ENCODE measurements at regions not wholly inside any gene's neighbourhood (a gene's known extent, or its start where the extent isn't known, plus 50 kb on each side); places are given as distances from the start of the nearest gene placed in this dataset.

DNA sequence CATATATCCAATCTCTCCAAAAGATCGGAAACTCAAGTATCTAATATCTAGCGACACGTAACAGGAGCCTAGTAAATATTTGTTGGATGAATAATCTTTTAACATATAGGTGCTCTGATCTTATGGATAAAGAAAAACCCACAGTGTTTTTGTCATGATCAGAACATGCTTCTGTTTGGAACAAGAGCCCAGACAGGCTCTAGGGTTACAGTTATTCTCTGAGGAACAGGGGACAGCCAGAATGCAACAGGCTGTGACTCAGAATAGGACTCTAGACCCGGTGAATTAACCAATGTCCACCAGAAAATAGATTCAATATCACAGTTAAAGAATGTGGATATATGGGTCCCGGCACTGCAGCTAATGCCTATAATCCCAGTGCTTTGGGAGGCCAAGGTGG is 296.1 kb upstream of the FZD8 start:
- TF ChIP-seq, protein P1, sequence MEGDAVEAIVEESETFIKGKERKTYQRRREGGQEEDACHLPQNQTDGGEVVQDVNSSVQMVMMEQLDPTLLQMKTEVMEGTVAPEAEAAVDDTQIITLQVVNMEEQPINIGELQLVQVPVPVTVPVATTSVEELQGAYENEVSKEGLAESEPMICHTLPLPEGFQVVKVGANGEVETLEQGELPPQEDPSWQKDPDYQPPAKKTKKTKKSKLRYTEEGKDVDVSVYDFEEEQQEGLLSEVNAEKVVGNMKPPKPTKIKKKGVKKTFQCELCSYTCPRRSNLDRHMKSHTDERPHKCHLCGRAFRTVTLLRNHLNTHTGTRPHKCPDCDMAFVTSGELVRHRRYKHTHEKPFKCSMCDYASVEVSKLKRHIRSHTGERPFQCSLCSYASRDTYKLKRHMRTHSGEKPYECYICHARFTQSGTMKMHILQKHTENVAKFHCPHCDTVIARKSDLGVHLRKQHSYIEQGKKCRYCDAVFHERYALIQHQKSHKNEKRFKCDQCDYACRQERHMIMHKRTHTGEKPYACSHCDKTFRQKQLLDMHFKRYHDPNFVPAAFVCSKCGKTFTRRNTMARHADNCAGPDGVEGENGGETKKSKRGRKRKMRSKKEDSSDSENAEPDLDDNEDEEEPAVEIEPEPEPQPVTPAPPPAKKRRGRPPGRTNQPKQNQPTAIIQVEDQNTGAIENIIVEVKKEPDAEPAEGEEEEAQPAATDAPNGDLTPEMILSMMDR (IDR thresholded peaks at IDR 0.05), result no peak
- no peak for TF ChIP-seq POLR2A (IDR thresholded peaks at IDR 0.05)
